A673 (cell line): ENCODE measurements at regions not wholly inside any gene's neighbourhood (a gene's known extent, or its start where the extent isn't known, plus 50 kb on each side); places are given as distances from the start of the nearest gene placed in this dataset.

Experiments used
- BruUV-seq: library from RNA; stranded (reverse); fragments of 400-500 nt; replicated peaks from 2 replicates; lab custom pipeline; 2021; lab: Mats Ljungman, UMichigan
- CTCF ChIA-PET: fragments of 300-600 bp; sonication (Branson Sonifier 250); formaldehyde crosslinking; loops from one replicate; lab custom pipeline; 2022; ENCODE audit warnings: antibody characterized with exemption; lab: Charles Lee
- POLR2A ChIA-PET: fragments of 300-600 bp; sonication (Branson Sonifier 250); formaldehyde crosslinking; loops from one replicate; lab custom pipeline; 2022; ENCODE audit warnings: antibody characterized with exemption; ENCODE audit not compliant: low non-redundant PET; lab: Charles Lee
- DNase-seq: peaks from one replicate; pipeline ENCODE4 v3.0.0-alpha.2; 2015; ENCODE audit warnings: low spot score
- H3K27ac ChIP-seq: fragments of 200-600 bp; sonication (generic); 2 replicates; pipeline ENCODE4 v1.5.1; 2016; ENCODE audit warnings: mixed run types, low read depth, mild to moderate bottlenecking, mixed read lengths, antibody characterized with exemption, low read length; ENCODE audit not compliant: poor library complexity, severe bottlenecking
- H3K27me3 ChIP-seq: fragments of 200-600 bp; sonication (generic); replicated peaks from 2 replicates; pipeline ENCODE4 v1.6.1; 2017; ENCODE audit warnings: mixed run types, low read depth, mild to moderate bottlenecking, mixed read lengths, antibody characterized with exemption, low read length; ENCODE audit not compliant: insufficient read depth, poor library complexity
- H3K36me3 ChIP-seq: fragments of 200-600 bp; sonication (generic); 2 replicates; pipeline ENCODE4 v1.6.1; 2016; ENCODE audit warnings: mixed run types, mild to moderate bottlenecking, mixed read lengths, antibody characterized with exemption, low read length; ENCODE audit not compliant: insufficient read depth, poor library complexity, severe bottlenecking
- H3K4me1 ChIP-seq: fragments of 200-600 bp; sonication (generic); 2 replicates; pipeline ENCODE4 v1.6.1; 2017; ENCODE audit warnings: mixed run types, mild to moderate bottlenecking, mixed read lengths, antibody characterized with exemption, low read length; ENCODE audit not compliant: insufficient read depth, poor library complexity, severe bottlenecking
- H3K4me3 ChIP-seq: fragments of 200-600 bp; sonication (generic); 2 replicates; pipeline ENCODE4 v1.5.1; 2016; ENCODE audit warnings: low read depth, mixed run types, mild to moderate bottlenecking, mixed read lengths, low read length; ENCODE audit not compliant: poor library complexity, severe bottlenecking
- H3K9me3 ChIP-seq: fragments of 200-600 bp; sonication (generic); 2 replicates; pipeline ENCODE4 v1.6.1; 2016; ENCODE audit warnings: mixed run types, low read depth, mild to moderate bottlenecking, mixed read lengths, antibody characterized with exemption, low read length; ENCODE audit not compliant: poor library complexity, severe bottlenecking
- EZH2 ChIP-seq: fragments of 200-600 bp; sonication (generic); IDR thresholded peaks from 2 replicates; pipeline ENCODE4 v1.6.1; 2017; ENCODE audit warnings: borderline replicate concordance, low read depth, mild to moderate bottlenecking, mixed read lengths, antibody characterized with exemption, low read length; ENCODE audit not compliant: poor library complexity, severe bottlenecking
- intact Hi-C: fragments of 100-400 bp; cut with micrococcal nuclease; formaldehyde crosslinking; loops from one replicate; pipeline ENCODE4 v1.10.0; 2022; ENCODE audit not compliant: unreplicated experiment
- TF ChIP-seq, protein P1 (sequence below): fragments of 300-800, 200-600 bp; sonication (generic); conservative IDR thresholded peaks from 2 replicates; pipeline ENCODE4 v1.5.1; 2017; ENCODE audit warnings: low read depth, mild to moderate bottlenecking, antibody characterized with exemption, low read length, moderate library complexity, mixed read lengths

DNA sequence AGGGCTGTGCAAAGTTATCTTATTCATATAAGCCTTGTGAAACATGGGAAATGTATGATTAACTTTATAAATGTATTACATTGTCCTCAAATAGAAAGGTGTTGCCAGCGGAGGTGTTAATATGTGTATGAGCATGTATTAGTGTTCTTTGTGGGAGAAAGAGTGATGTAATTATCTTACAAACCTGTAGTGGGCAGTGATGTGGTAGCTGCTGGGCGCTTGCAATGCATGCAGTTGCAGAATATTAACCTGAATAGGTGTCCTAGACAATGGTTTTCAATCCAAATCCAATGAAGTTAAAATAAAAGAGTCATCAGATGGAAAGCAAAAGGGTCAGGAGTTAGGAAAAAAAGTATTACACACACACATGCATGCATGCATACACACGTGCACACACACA lies 881.3 kb upstream of the CADM2 start:
- Histone ChIP-seq H3K9me3 (no peaks in the 10 kb centered on the region), H3K27ac (no peak overlapping the region), H3K36me3 (no peaks in the 10 kb centered on the region), H3K27me3 (no peaks in the 10 kb centered on the region), H3K4me1 (no peaks in the 10 kb centered on the region), H3K4me3 (no peak overlapping the region)
- BruUV-seq: no TSS peak
- TF ChIP-seq, protein P1, sequence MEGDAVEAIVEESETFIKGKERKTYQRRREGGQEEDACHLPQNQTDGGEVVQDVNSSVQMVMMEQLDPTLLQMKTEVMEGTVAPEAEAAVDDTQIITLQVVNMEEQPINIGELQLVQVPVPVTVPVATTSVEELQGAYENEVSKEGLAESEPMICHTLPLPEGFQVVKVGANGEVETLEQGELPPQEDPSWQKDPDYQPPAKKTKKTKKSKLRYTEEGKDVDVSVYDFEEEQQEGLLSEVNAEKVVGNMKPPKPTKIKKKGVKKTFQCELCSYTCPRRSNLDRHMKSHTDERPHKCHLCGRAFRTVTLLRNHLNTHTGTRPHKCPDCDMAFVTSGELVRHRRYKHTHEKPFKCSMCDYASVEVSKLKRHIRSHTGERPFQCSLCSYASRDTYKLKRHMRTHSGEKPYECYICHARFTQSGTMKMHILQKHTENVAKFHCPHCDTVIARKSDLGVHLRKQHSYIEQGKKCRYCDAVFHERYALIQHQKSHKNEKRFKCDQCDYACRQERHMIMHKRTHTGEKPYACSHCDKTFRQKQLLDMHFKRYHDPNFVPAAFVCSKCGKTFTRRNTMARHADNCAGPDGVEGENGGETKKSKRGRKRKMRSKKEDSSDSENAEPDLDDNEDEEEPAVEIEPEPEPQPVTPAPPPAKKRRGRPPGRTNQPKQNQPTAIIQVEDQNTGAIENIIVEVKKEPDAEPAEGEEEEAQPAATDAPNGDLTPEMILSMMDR: peak; percentile 32; the same call in 1 of the 2 replicates
- no peak for TF ChIP-seq EZH2
- ChIA-PET POLR2A (no interaction called here), CTCF (no interaction called here)
- intact Hi-C loops: no loop called here
- DNase-seq: no peak

- H3K4me1 ChIP-seq: no peaks in the 10 kb centered on the region
- TF ChIP-seq, protein P1: no peak
- TF ChIP-seq EZH2: no peak
- peaks cover 4% of the 10 kb centered on the region for H3K9me3 ChIP-seq
- no peaks in the 10 kb centered on the region for H3K36me3 ChIP-seq
- no peak overlapping the region for H3K4me3 ChIP-seq
- no peak for DNase-seq
- POLR2A ChIA-PET: no interaction called here
- H3K27ac ChIP-seq: no peak overlapping the region
- BruUV-seq: no TSS peak
- intact Hi-C loops: no loop called here
- H3K27me3 ChIP-seq: no peaks in the 10 kb centered on the region
- CTCF ChIA-PET: no interaction called here
These were observed 876.1 kb upstream of the CADM2 start for GRCh38 chr3:84082726-84083125.

- no peaks in the 10 kb centered on the region for H3K4me1 ChIP-seq
- ChIA-PET CTCF (no interaction called here), POLR2A (no interaction called here)
- no peaks in the 10 kb centered on the region for H3K9me3 ChIP-seq
- no TSS peak for BruUV-seq
- no peak for DNase-seq
- H3K27me3 ChIP-seq: no peaks in the 10 kb centered on the region
- H3K4me3 ChIP-seq: no peak overlapping the region
- intact Hi-C loops: no loop called here
- no peaks in the 10 kb centered on the region for H3K36me3 ChIP-seq
- no peak overlapping the region for H3K27ac ChIP-seq
- no peak for TF ChIP-seq EZH2
These were observed 865.9 kb upstream of the CADM2 start for GRCh38 chr3:84092907-84093306.

- POLR2A ChIA-PET: no interaction called here
- no TSS peak for BruUV-seq
- TF ChIP-seq, protein P1: no peak
- TF ChIP-seq EZH2: no peak
These were observed 862.6 kb upstream of the CADM2 start for GRCh38 chr3:84096188-84096587.

More at GRCh38 chr3:84096188-84096587, 862.6 kb upstream of the CADM2 start:
- Histone ChIP-seq H3K27ac (no peak overlapping the region), H3K9me3 (no peaks in the 10 kb centered on the region), H3K4me1 (no peaks in the 10 kb centered on the region), H3K4me3 (no peak overlapping the region), H3K27me3 (no peaks in the 10 kb centered on the region), H3K36me3 (no peaks in the 10 kb centered on the region)
- intact Hi-C loops: no loop called here
- CTCF ChIA-PET: no interaction called here
- no peak for DNase-seq
